HEK293 (cell line): ENCODE measurements at regions not wholly inside any gene's neighbourhood (a gene's known extent, or its start where the extent isn't known, plus 50 kb on each side); places are given as distances from the start of the nearest gene placed in this dataset.

ENCODE experiments used
- CTCF ChIP-seq: fragments of 450-650 bp; formaldehyde crosslinking; IDR thresholded peaks from 2 replicates; pipeline ENCODE4 v1.5.1; 2016; ENCODE audit warnings: missing biosample characterization, missing genetic modification characterization
- ZEB2 ChIP-seq: fragments of 450-650 bp; formaldehyde crosslinking; IDR thresholded peaks from 2 replicates; pipeline ENCODE4 v1.5.1; 2016; ENCODE audit warnings: missing biosample characterization, missing genetic modification characterization
- ZNF274 ChIP-seq, 2 experiments: fragments of 200-500 bp in 1 of 2; fragments of 450-650 bp in 1 of 2; sonication (Bioruptor generic) in 1 of 2; formaldehyde crosslinking in 1 of 2; IDR thresholded peaks; 2 replicates each; pipeline versions ENCODE4 v1.5.1 to v1.6.1; 2014 to 2016; ENCODE audit warnings: borderline replicate concordance in 1 of 2, inconsistent platforms in 1 of 2, low read length in 1 of 2, missing biosample characterization in 1 of 2, missing genetic modification characterization in 1 of 2
- ZNF37A ChIP-seq: fragments of 450-650 bp; IDR thresholded peaks from 2 replicates; pipeline ENCODE4 v1.5.1; 2018; ENCODE audit warnings: missing biosample characterization, missing genetic modification characterization
- ZNF521 ChIP-seq: fragments of 450-650 bp; formaldehyde crosslinking; IDR thresholded peaks from 2 replicates; pipeline ENCODE4 v1.5.1; 2017; ENCODE audit warnings: missing biosample characterization, mild to moderate bottlenecking, missing genetic modification characterization
- ZNF776 ChIP-seq: fragments of 450-650 bp; formaldehyde crosslinking; IDR thresholded peaks from 2 replicates; pipeline ENCODE4 v1.5.0; 2017; ENCODE audit warnings: missing biosample characterization, missing genetic modification characterization, borderline replicate concordance
- TF ChIP-seq, protein P1 (sequence below): fragments of 450-650 bp; formaldehyde crosslinking; conservative IDR thresholded peaks from 2 replicates; pipeline ENCODE4 v1.5.1; 2016; ENCODE audit warnings: low read depth, missing biosample characterization, missing genetic modification characterization
- TF ChIP-seq, protein P2 (sequence below): fragments of 450-650 bp; formaldehyde crosslinking; IDR thresholded peaks from 2 replicates; pipeline ENCODE4 v1.5.1; 2016; ENCODE audit warnings: missing biosample characterization, missing genetic modification characterization

GRCh38 chr10:53434413-53434812 lies 661.8 kb upstream of the MBL2 start:
- no peak for TF ChIP-seq CTCF (tag by site-specific recombination)
- TF ChIP-seq ZNF521 (tag by site-specific recombination), result no peak
- TF ChIP-seq, protein P1, sequence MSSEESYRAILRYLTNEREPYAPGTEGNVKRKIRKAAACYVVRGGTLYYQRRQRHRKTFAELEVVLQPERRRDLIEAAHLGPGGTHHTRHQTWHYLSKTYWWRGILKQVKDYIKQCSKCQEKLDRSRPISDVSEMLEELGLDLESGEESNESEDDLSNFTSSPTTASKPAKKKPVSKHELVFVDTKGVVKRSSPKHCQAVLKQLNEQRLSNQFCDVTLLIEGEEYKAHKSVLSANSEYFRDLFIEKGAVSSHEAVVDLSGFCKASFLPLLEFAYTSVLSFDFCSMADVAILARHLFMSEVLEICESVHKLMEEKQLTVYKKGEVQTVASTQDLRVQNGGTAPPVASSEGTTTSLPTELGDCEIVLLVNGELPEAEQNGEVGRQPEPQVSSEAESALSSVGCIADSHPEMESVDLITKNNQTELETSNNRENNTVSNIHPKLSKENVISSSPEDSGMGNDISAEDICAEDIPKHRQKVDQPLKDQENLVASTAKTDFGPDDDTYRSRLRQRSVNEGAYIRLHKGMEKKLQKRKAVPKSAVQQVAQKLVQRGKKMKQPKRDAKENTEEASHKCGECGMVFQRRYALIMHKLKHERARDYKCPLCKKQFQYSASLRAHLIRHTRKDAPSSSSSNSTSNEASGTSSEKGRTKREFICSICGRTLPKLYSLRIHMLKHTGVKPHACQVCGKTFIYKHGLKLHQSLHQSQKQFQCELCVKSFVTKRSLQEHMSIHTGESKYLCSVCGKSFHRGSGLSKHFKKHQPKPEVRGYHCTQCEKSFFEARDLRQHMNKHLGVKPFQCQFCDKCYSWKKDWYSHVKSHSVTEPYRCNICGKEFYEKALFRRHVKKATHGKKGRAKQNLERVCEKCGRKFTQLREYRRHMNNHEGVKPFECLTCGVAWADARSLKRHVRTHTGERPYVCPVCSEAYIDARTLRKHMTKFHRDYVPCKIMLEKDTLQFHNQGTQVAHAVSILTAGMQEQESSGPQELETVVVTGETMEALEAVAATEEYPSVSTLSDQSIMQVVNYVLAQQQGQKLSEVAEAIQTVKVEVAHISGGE (tag by site-specific recombination), result no peak
- TF ChIP-seq, protein P2, sequence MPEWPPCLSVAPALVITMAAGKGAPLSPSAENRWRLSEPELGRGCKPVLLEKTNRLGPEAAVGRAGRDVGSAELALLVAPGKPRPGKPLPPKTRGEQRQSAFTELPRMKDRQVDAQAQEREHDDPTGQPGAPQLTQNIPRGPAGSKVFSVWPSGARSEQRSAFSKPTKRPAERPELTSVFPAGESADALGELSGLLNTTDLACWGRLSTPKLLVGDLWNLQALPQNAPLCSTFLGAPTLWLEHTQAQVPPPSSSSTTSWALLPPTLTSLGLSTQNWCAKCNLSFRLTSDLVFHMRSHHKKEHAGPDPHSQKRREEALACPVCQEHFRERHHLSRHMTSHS, result no peak
- TF ChIP-seq ZNF776 (tag by site-specific recombination), result no peak
- no peak for TF ChIP-seq ZNF274 (IDR thresholded peaks at IDR 0.05; ENCODE audit: low read length)
- no peak for TF ChIP-seq ZNF274 (tag by site-specific recombination; IDR thresholded peaks at IDR 0.05; ENCODE audit: borderline replicate concordance)
- no peak for TF ChIP-seq ZNF37A (tag by site-specific recombination)
- no peak for TF ChIP-seq ZEB2 (tag by site-specific recombination)
